ENCODE measurements at regions not wholly inside any gene's neighbourhood (a gene's known extent, or its start where the extent isn't known, plus 50 kb on each side); places are given as distances from the start of the nearest gene placed in this dataset.

DNA sequence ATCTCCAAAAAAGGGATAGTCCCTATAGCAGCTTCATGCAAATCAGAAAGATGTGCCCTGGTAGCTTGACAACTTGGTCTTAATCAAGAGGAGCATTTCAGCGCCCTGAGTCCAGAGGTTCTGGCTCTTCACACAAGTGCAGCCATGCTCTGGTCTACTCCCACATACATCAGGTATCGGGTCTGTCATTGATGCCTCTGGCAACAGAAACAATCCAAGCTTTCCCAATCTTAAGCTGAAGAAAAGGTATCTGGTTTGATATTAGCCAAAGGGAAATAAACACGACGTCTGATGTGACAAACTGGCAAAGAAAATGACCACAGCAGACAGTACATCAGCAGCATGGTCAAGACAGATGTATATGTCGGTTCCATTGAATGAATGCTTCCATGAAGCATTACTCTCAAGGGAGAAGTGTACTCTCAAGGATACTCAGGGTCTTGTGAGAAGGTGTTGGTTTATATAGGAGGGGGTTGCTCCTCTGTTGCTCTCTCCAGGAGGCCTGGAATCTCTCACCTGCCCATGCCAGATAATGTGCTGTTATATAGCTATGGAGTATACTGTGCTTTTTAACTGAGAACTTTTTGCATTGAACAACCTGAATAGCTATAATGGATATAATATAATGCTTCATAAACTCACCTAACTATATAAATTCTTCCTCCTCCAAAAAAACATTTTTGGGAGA lies 879.6 kb upstream of the PCDH10 start:
- no peak for DNase-seq (ENCODE audit: extremely low spot score in 2 of 2)
- no peak overlapping the region for H3K27ac ChIP-seq
- TF ChIP-seq CTCF (IDR thresholded peaks at IDR 0.05) (no peak), POLR2A (IDR thresholded peaks at IDR 0.05) (no peak), POLR2AphosphoS5 (IDR thresholded peaks at IDR 0.05; ENCODE audit: insufficient read depth in 1 of 2, low read depth in 1 of 2) (no peak)
- H3K4me1 ChIP-seq, result no peaks in the 10 kb centered on the region
- H3K9me3 ChIP-seq, result no peaks in the 10 kb centered on the region
- intact Hi-C loops (cut with DNase I), result no loop called here
- H3K27me3 ChIP-seq, result no peaks in the 10 kb centered on the region
- no peak overlapping the region for H3K4me3 ChIP-seq
- H3K36me3 ChIP-seq, result no peaks in the 10 kb centered on the region

DNA sequence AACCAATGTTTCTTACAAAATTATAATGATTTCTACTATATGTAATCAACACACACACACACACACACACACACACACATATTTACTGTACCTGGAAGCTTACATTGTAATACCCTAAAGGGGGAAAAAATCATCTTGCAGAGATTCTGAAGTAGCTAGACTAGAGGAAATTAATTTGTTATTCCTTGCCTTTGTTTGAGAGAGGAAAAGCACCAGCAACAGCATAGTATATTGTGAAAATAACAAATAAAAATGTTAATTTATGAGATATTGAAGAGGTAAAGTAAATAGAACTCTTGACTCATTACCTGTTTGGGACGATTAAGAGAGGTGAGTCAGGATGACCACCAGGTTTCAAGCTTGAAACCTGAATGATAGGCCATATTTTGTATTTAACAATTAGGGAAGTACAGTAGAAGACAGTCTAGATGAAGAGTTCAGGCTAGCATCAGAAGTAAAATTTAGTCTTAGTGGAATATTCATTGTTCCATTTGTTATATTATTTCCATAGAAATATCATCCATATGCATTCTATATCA lies 873.4 kb upstream of the PCDH10 start:
- Histone ChIP-seq H3K36me3 (no peaks in the 10 kb centered on the region), H3K4me1 (no peaks in the 10 kb centered on the region), H3K9me3 (no peaks in the 10 kb centered on the region), H3K27me3 (no peaks in the 10 kb centered on the region), H3K27ac (no peak overlapping the region), H3K4me3 (no peak overlapping the region)
- TF ChIP-seq POLR2A (IDR thresholded peaks at IDR 0.05), result no peak
- TF ChIP-seq CTCF (IDR thresholded peaks at IDR 0.05), result no peak
- no peak for TF ChIP-seq POLR2AphosphoS5 (IDR thresholded peaks at IDR 0.05; ENCODE audit: insufficient read depth in 1 of 2, low read depth in 1 of 2)
- intact Hi-C loops (cut with DNase I), result no loop called here
- DNase-seq (ENCODE audit: extremely low spot score in 2 of 2), result no peak

DNA sequence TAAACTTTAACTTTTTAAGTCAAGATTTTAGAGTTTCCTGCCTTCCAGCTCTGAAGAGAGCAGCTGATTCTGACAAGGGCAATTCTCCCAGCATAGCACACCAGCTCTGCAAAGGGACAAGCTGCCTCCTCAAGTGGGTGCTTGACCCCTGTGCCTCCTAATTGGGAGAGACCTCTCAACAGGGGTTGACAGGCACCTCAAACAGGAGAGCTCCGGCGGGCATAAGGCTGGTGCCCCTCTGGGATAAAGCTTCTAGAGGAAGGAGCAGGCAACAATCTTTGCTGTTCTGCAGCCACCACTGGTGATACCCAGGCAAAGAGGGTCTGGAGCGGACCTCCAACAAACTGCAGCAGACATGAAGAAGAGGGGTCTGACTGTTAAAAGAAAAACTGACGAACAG lies 872.9 kb upstream of the PCDH10 start:
- DNase-seq (ENCODE audit: extremely low spot score in 2 of 2), result no peak
- no peak overlapping the region for H3K27ac ChIP-seq
- no peaks in the 10 kb centered on the region for H3K27me3 ChIP-seq
- H3K36me3 ChIP-seq, result no peaks in the 10 kb centered on the region
- intact Hi-C loops (cut with DNase I), result no loop called here
- TF ChIP-seq POLR2A (IDR thresholded peaks at IDR 0.05) (no peak), CTCF (IDR thresholded peaks at IDR 0.05) (no peak), POLR2AphosphoS5 (IDR thresholded peaks at IDR 0.05; ENCODE audit: insufficient read depth in 1 of 2, low read depth in 1 of 2) (no peak)
- H3K4me3 ChIP-seq, result no peak overlapping the region
- H3K9me3 ChIP-seq, result no peaks in the 10 kb centered on the region
- no peaks in the 10 kb centered on the region for H3K4me1 ChIP-seq

GRCh38 chr4:132276989-132277388 lies 872.1 kb upstream of the PCDH10 start:
- no peaks in the 10 kb centered on the region for H3K9me3 ChIP-seq
- no peak overlapping the region for H3K4me3 ChIP-seq
- DNase-seq (ENCODE audit: extremely low spot score in 2 of 2), result no peak
- H3K36me3 ChIP-seq, result no peaks in the 10 kb centered on the region
- H3K4me1 ChIP-seq, result no peaks in the 10 kb centered on the region
- H3K27ac ChIP-seq, result no peak overlapping the region
- H3K27me3 ChIP-seq, result no peaks in the 10 kb centered on the region
- TF ChIP-seq POLR2A (IDR thresholded peaks at IDR 0.05) (no peak), POLR2AphosphoS5 (IDR thresholded peaks at IDR 0.05; ENCODE audit: insufficient read depth in 1 of 2, low read depth in 1 of 2) (no peak), CTCF (IDR thresholded peaks at IDR 0.05) (no peak)
- intact Hi-C loops (cut with DNase I), result no loop called here

GRCh38 chr4:132281733-132282132 lies 867.4 kb upstream of the PCDH10 start:
- Histone ChIP-seq H3K36me3 (no peaks in the 10 kb centered on the region), H3K27ac (no peak overlapping the region), H3K4me1 (no peaks in the 10 kb centered on the region), H3K4me3 (no peak overlapping the region), H3K9me3 (no peaks in the 10 kb centered on the region), H3K27me3 (no peaks in the 10 kb centered on the region)
- TF ChIP-seq POLR2AphosphoS5 (IDR thresholded peaks at IDR 0.05; ENCODE audit: insufficient read depth in 1 of 2, low read depth in 1 of 2), result no peak
- no peak for TF ChIP-seq CTCF (IDR thresholded peaks at IDR 0.05)
- TF ChIP-seq POLR2A (IDR thresholded peaks at IDR 0.05), result no peak
- intact Hi-C loops (cut with DNase I), result no loop called here
- no peak for DNase-seq (ENCODE audit: extremely low spot score in 2 of 2)
